ENCODE measurements at regions not wholly inside any gene's neighbourhood (a gene's known extent, or its start where the extent isn't known, plus 50 kb on each side); places are given as distances from the start of the nearest gene placed in this dataset.

GRCh38 chr2:16256601-16257321 lies 316.4 kb downstream of the MYCN start:
- ChIA-PET CTCF (interaction anchor here (1.6 kb wide), 1 partner anchor 317 kb away, joined by 4 read pairs; the partner anchor contains the start of gene MYCN), POLR2A (no interaction called here)
- TF ChIP-seq, protein P1, sequence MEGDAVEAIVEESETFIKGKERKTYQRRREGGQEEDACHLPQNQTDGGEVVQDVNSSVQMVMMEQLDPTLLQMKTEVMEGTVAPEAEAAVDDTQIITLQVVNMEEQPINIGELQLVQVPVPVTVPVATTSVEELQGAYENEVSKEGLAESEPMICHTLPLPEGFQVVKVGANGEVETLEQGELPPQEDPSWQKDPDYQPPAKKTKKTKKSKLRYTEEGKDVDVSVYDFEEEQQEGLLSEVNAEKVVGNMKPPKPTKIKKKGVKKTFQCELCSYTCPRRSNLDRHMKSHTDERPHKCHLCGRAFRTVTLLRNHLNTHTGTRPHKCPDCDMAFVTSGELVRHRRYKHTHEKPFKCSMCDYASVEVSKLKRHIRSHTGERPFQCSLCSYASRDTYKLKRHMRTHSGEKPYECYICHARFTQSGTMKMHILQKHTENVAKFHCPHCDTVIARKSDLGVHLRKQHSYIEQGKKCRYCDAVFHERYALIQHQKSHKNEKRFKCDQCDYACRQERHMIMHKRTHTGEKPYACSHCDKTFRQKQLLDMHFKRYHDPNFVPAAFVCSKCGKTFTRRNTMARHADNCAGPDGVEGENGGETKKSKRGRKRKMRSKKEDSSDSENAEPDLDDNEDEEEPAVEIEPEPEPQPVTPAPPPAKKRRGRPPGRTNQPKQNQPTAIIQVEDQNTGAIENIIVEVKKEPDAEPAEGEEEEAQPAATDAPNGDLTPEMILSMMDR (IDR thresholded peaks at IDR 0.05; ENCODE audit: control extremely low read depth, extremely low read depth, low read depth, missing control alignments), result no peak
- no peak for DNase-seq (ENCODE audit: extremely low spot score)

DNA sequence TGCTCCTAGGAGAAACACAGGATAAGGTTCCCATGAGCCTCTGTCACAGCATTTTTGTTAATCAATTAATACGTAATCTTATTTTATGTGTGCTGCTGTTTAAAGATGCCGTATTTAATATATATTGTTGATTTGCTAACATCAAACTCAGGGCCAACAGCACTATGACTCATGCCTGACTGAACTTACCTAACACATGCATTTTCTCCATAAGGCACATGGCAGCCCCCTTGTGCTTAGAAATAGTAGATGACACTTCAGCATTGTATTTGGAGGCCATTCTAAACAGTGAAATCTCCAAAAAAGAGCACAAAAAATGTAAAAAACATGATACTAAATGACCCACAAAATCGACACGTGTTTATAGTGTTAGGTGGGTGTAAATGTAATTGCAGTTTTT lies 314.8 kb downstream of the MYCN start:
- TF ChIP-seq, protein P1 (IDR thresholded peaks at IDR 0.05; ENCODE audit: control extremely low read depth, extremely low read depth, low read depth, missing control alignments), result no peak
- ChIA-PET POLR2A (no interaction called here), CTCF (no interaction called here)
- no peak for DNase-seq (ENCODE audit: extremely low spot score)

- no peak for DNase-seq (ENCODE audit: extremely low spot score)
- ChIA-PET CTCF (no interaction called here), POLR2A (no interaction called here)
- TF ChIP-seq, protein P1 (IDR thresholded peaks at IDR 0.05; ENCODE audit: control extremely low read depth, extremely low read depth, low read depth, missing control alignments), result no peak
Measured at GRCh38 chr2:16254356-16254965, 314.1 kb downstream of the MYCN start.

DNA sequence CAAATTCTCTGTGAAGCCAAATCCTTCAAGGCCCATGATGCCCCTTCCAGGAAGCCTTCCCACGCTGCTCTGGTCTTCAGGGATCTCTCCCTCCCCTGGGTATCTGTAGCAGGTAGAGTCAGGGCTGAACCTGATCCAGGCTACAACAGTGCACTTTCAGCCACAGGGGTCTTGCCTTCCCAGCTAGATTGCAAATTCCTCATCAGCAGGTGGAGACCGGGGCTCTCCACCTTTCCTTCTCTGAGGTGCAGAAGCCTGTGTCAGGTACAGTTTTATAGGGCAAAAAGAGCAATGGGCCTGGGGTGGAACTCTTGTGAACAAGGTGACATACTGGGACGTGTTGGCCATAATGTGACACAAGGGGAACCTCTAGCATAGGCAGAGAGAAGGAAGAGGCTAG lies 312.9 kb downstream of the MYCN start:
- TF ChIP-seq, protein P1 (IDR thresholded peaks at IDR 0.05; ENCODE audit: control extremely low read depth, extremely low read depth, low read depth, missing control alignments), result no peak
- DNase-seq (ENCODE audit: extremely low spot score), result no peak
- POLR2A ChIA-PET, result no interaction called here
- CTCF ChIA-PET, result no interaction called here

- CTCF ChIA-PET, result no interaction called here
Measured at GRCh38 chr2:16252891-16253290, 312.5 kb downstream of the MYCN start.

DNA sequence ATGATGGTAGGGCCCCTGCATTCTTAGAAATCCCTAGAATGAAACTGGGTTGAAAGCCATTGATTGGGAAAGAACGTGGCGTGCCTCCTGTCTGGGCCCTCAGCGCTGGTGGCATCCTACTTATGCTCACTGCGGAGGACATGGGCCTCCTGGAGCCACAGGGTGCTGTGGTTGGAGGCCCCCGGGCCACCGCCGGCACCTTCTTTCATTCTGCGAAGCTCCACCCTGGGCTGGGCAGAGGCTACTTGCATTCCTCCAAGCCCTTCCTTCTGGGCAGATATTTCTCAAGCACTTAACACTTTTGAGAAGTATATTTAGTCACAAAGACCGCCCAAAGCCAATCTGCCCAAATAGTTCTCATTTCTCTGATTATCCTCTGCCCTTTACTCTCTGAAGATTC lies 311.9 kb downstream of the MYCN start:
- POLR2A ChIA-PET, result no interaction called here
- no peak for DNase-seq (ENCODE audit: extremely low spot score)
- CTCF ChIA-PET, result no interaction called here

More at GRCh38 chr2:16252891-16253290, 312.5 kb downstream of the MYCN start:
- TF ChIP-seq, protein P1 (IDR thresholded peaks at IDR 0.05; ENCODE audit: control extremely low read depth, extremely low read depth, low read depth, missing control alignments), result no peak
- POLR2A ChIA-PET, result no interaction called here
- no peak for DNase-seq (ENCODE audit: extremely low spot score)

More for the DNA sequence above, 311.9 kb downstream of the MYCN start:
- TF ChIP-seq, protein P1 (IDR thresholded peaks at IDR 0.05; ENCODE audit: control extremely low read depth, extremely low read depth, low read depth, missing control alignments), result no peak

Measured in GM10248 (cell line).